B cell (primary cell): ENCODE measurements at regions not wholly inside any gene's neighbourhood (a gene's known extent, or its start where the extent isn't known, plus 50 kb on each side); places are given as distances from the start of the nearest gene placed in this dataset.

ENCODE experiments used
- ATAC-seq: fragments of 200-7000 bp; cut with Tn5 transposase; one replicate; pipeline ENCODE4 v1.10.0; 2021; ENCODE audit warnings: low read depth, mild to moderate bottlenecking, moderate number of reproducible peaks, moderate library complexity
- CTCF ChIA-PET: fragments of 350-600 bp; sonication (Branson Sonifier 250); formaldehyde crosslinking; loops from one replicate; lab custom pipeline; 2021; ENCODE audit warnings: antibody characterized with exemption, inconsistent platforms; lab: Charles Lee
- POLR2A ChIA-PET: fragments of 350-600 bp; sonication (Branson Sonifier 250); formaldehyde crosslinking; loops from one replicate; lab custom pipeline; 2021; ENCODE audit warnings: antibody characterized with exemption; lab: Charles Lee
- DNase-seq: peaks from one replicate; pipeline ENCODE4 v3.0.0; 2013
- H2AFZ ChIP-seq: 2 replicates; pipeline ENCODE4 v1.6.1; 2012; ENCODE audit warnings: mild to moderate bottlenecking, low read depth, low read length; ENCODE audit not compliant: insufficient read depth, poor library complexity, severe bottlenecking
- H3K27ac ChIP-seq, 2 donors: 1 replicate in 1 of 2; 2 replicates in 1 of 2; pipeline ENCODE4 v1.5.1; 2012 to 2013; ENCODE audit warnings: low read length in 2 of 2, mild to moderate bottlenecking in 2 of 2, moderate library complexity in 1 of 2
- H3K27me3 ChIP-seq, 4 experiments: fragments of 200-600 bp in 1 of 4; sonication (generic) in 1 of 4; replicated peaks in 1 of 4; 1 replicate in 2 of 4; 2 replicates in 2 of 4; pipeline versions ENCODE4 v1.6.1 to v1.7.0; 2013 to 2016; ENCODE audit warnings: low read length in 3 of 4, mild to moderate bottlenecking in 2 of 4, mixed read lengths in 1 of 4, moderate library complexity in 1 of 4; ENCODE audit not compliant: insufficient read depth in 4 of 4, control insufficient read depth in 3 of 4; ENCODE audit errors: control extremely low read depth in 1 of 4
- H3K36me3 ChIP-seq, 2 experiments: replicated peaks in 1 of 2; 1 replicate in 1 of 2; 2 replicates in 1 of 2; pipeline versions ENCODE4 v1.6.1 to v1.7.1; 2013; ENCODE audit warnings: low read length in 1 of 2; ENCODE audit not compliant: insufficient read depth in 2 of 2, control insufficient read depth in 1 of 2; ENCODE audit errors: control extremely low read depth in 1 of 2, extremely low read depth in 1 of 2
- H3K4me1 ChIP-seq, 2 donors: fragments of 200-600 bp in 1 of 2; sonication (generic) in 1 of 2; 1 replicate in 1 of 2; 2 replicates in 1 of 2; pipeline versions ENCODE4 v1.5.1 to v1.6.1; 2013 to 2017; ENCODE audit warnings: low read length in 2 of 2; ENCODE audit not compliant: control insufficient read depth in 2 of 2, insufficient read depth in 2 of 2
- H3K4me2 ChIP-seq: replicated peaks from 2 replicates; pipeline ENCODE3; 2012; ENCODE audit warnings: mild to moderate bottlenecking, low read depth, low read length; ENCODE audit not compliant: poor library complexity, severe bottlenecking
- H3K4me3 ChIP-seq, 5 experiments: fragments of 200-600 bp in 1 of 5; sonication (generic) in 1 of 5; 1 replicate in 3 of 5; 2 replicates in 2 of 5; pipeline versions ENCODE4 v1.5.1 to v1.7.0; 2011 to 2016; ENCODE audit warnings: low read length in 4 of 5, mild to moderate bottlenecking in 4 of 5, low read depth in 2 of 5, control low read depth in 1 of 5, moderate library complexity in 1 of 5; ENCODE audit not compliant: insufficient read depth in 1 of 5; ENCODE audit errors: control extremely low read depth in 1 of 5, extremely low read depth in 1 of 5
- H3K79me2 ChIP-seq: fragments of 200-600 bp; sonication (generic); one replicate; pipeline ENCODE4 v1.6.0; 2016; ENCODE audit warnings: low read length; ENCODE audit not compliant: control insufficient read depth, insufficient read depth
- H3K9ac ChIP-seq: fragments of 200-600 bp; sonication (generic); 2 replicates; pipeline ENCODE4 v1.6.1; 2017; ENCODE audit warnings: mild to moderate bottlenecking, low read length, moderate library complexity
- H3K9me3 ChIP-seq, 3 donors: one replicate each; pipeline versions ENCODE4 v1.6.1 to v1.7.1; 2013; ENCODE audit warnings: low read length in 2 of 3; ENCODE audit not compliant: control insufficient read depth in 2 of 3, insufficient read depth in 1 of 3; ENCODE audit errors: control extremely low read depth in 1 of 3
- H4K20me1 ChIP-seq: 2 replicates; pipeline ENCODE4 v1.6.0; 2012; ENCODE audit warnings: mild to moderate bottlenecking, low read length; ENCODE audit not compliant: insufficient read depth, control insufficient read depth, poor library complexity, severe bottlenecking
- H3K27ac Mint-ChIP-seq: one replicate; pipeline ENCODE4 v1.8.0; 2021; ENCODE audit warnings: mixed read lengths
- H3K27me3 Mint-ChIP-seq: one replicate; pipeline ENCODE4 v1.8.0; 2021; ENCODE audit warnings: mixed read lengths
- H3K4me1 Mint-ChIP-seq: one replicate; pipeline ENCODE4 v1.8.0; 2021; ENCODE audit warnings: mixed read lengths
- H3K4me3 Mint-ChIP-seq: one replicate; pipeline ENCODE4 v1.8.0; 2021; ENCODE audit warnings: mixed read lengths
- H3K9me3 Mint-ChIP-seq: one replicate; pipeline ENCODE4 v1.8.0; 2022; ENCODE audit warnings: mixed read lengths; ENCODE audit not compliant: insufficient read depth
- EZH2 ChIP-seq: IDR thresholded peaks from 2 replicates; pipeline ENCODE4 v1.6.1; 2012; ENCODE audit warnings: borderline replicate concordance, low read depth, mild to moderate bottlenecking, moderate library complexity, low read length; ENCODE audit not compliant: insufficient read depth, poor library complexity, severe bottlenecking
- WGBS: methylation state at CpG from one replicate; pipeline ENCODE4 v1.1.5; 2013; ENCODE audit warnings: missing lambda C conversion rate; ENCODE audit not compliant: insufficient coverage; 5-methylcytosine and 5-hydroxymethylcytosine counted together
- intact Hi-C: fragments of 100-400 bp; cut with micrococcal nuclease; formaldehyde crosslinking; loops from one replicate; pipeline ENCODE4 v1.10.0; 2022
- TF ChIP-seq, protein P1 (sequence below): fragments of 200-600 bp; IDR thresholded peaks from one replicate; pipeline ENCODE4 v1.8.0; 2022; ENCODE audit warnings: antibody characterized with exemption, mild to moderate bottlenecking

DNA sequence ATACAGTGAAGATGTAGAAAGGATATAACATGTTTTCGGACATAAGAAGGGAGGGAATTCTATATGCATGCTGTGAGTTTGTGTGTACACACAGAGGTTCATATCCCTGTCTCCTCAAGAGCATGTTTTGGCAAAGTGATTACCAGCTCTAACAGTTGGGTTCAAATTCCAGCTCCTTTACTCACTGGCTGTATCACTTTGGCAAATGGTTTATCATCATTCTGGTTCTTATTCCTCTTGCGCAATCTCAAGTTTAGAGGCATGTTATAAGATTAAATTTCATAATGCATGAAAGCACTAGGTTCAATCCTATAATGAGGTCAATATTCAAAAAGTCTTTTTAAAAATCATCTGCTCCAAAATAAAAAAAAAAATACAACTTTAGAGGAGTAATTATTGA, 107.7 kb upstream of the LRFN5 start:
- Histone ChIP-seq H3K4me1 (no peaks in the 10 kb centered on the region), H3K4me2 (no peak overlapping the region), H3K79me2 (no peaks in the 10 kb centered on the region), H3K4me3 (no peak overlapping the region), H3K27me3 (no peaks in the 10 kb centered on the region), H3K9ac (no peak overlapping the region), H4K20me1 (no peaks in the 10 kb centered on the region), H3K9me3 (no peaks in the 10 kb centered on the region), H2AFZ (no peak overlapping the region), H3K27ac (no peak overlapping the region), H3K36me3 (no peaks in the 10 kb centered on the region)
- H3K27ac Mint-ChIP-seq: no peak overlapping the region
- WGBS: no CpG with 5 or more reads among the region's 2 CpGs
- no peak for DNase-seq
- intact Hi-C loops: no loop called here
- H3K27me3 Mint-ChIP-seq: no peaks in the 10 kb centered on the region
- no peak for ATAC-seq
- H3K9me3 Mint-ChIP-seq: no peaks in the 10 kb centered on the region
- TF ChIP-seq, protein P1, sequence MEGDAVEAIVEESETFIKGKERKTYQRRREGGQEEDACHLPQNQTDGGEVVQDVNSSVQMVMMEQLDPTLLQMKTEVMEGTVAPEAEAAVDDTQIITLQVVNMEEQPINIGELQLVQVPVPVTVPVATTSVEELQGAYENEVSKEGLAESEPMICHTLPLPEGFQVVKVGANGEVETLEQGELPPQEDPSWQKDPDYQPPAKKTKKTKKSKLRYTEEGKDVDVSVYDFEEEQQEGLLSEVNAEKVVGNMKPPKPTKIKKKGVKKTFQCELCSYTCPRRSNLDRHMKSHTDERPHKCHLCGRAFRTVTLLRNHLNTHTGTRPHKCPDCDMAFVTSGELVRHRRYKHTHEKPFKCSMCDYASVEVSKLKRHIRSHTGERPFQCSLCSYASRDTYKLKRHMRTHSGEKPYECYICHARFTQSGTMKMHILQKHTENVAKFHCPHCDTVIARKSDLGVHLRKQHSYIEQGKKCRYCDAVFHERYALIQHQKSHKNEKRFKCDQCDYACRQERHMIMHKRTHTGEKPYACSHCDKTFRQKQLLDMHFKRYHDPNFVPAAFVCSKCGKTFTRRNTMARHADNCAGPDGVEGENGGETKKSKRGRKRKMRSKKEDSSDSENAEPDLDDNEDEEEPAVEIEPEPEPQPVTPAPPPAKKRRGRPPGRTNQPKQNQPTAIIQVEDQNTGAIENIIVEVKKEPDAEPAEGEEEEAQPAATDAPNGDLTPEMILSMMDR: no peak
- TF ChIP-seq EZH2: no peak
- no peak overlapping the region for H3K4me3 Mint-ChIP-seq
- ChIA-PET POLR2A (no interaction called here), CTCF (no interaction called here)
- no peaks in the 10 kb centered on the region for H3K4me1 Mint-ChIP-seq

DNA sequence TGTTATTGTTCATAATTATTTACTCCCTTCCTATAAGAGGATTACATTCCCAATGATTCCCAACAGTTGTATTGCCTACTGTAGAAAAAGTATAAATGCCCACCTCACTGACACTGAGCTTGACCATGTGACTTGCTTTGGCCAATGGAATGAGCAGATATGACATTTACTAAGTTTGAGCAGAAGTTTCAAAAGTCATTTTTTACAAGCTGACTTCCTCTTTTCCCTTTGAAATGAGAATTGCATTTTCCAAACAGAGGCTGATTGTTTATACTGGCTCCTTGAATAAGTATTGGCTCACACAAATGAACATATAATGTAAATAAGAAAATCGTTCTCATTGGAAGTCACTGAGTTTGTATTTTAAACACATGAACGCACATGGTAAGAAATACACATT, 116.4 kb upstream of the LRFN5 start:
- H3K4me3 Mint-ChIP-seq: no peak overlapping the region
- intact Hi-C loops: no loop called here
- Histone ChIP-seq H3K9me3 (no peaks in the 10 kb centered on the region), H4K20me1 (no peaks in the 10 kb centered on the region), H3K27ac (no peak overlapping the region), H3K9ac (no peak overlapping the region), H3K4me3 (no peak overlapping the region), H3K27me3 (no peaks in the 10 kb centered on the region), H2AFZ (no peak overlapping the region), H3K4me2 (no peak overlapping the region), H3K79me2 (no peaks in the 10 kb centered on the region), H3K4me1 (no peaks in the 10 kb centered on the region), H3K36me3 (no peaks in the 10 kb centered on the region)
- CTCF ChIA-PET: no interaction called here
- POLR2A ChIA-PET: no interaction called here
- TF ChIP-seq, protein P1: no peak
- TF ChIP-seq EZH2: no peak
- DNase-seq (no peak), ATAC-seq (no peak)
- no peaks in the 10 kb centered on the region for H3K9me3 Mint-ChIP-seq
- H3K27ac Mint-ChIP-seq: no peak overlapping the region
- no peaks in the 10 kb centered on the region for H3K4me1 Mint-ChIP-seq
- no CpG with 5 or more reads among the region's 2 CpGs for WGBS
- no peaks in the 10 kb centered on the region for H3K27me3 Mint-ChIP-seq
